ENCODE measurements at regions not wholly inside any gene's neighbourhood (a gene's known extent, or its start where the extent isn't known, plus 50 kb on each side); places are given as distances from the start of the nearest gene placed in this dataset.

GRCh38 chr7:51456-52068, 140.8 kb upstream of the FAM20C start:
- Mint-ChIP-seq H3K4me3 (no peak overlapping the region), H3K27me3 (ENCODE audit: low read depth) (no peaks in the 10 kb centered on the region; the same call in 1 of the 2 replicates), H3K9me3 (peaks cover 14% of the 10 kb centered on the region), H3K36me3 (peaks cover 2% of the 10 kb centered on the region; the same call in 1 of the 2 replicates), H3K27ac (no peak overlapping the region), H3K4me1 (peaks cover 10% of the 10 kb centered on the region)
- ChIA-PET POLR2A (no interaction called here), CTCF (no interaction called here)
- DNase-seq (ENCODE audit: low spot score) (no peak), ATAC-seq (no peak)
- TF ChIP-seq STAT6 (CRISPR knock-in tag; conservative IDR thresholded peaks at IDR 0.05; ENCODE audit: low read depth) (no peak), ZNF425 (CRISPR knock-in tag; conservative IDR thresholded peaks at IDR 0.05) (no peak), E2F1 (CRISPR knock-in tag; IDR thresholded peaks at IDR 0.05) (no peak), JAZF1 (CRISPR knock-in tag; IDR thresholded peaks at IDR 0.05) (no peak), CREB1 (CRISPR knock-in tag; IDR thresholded peaks at IDR 0.05) (no peak), CBFB (CRISPR knock-in tag; IDR thresholded peaks at IDR 0.05; ENCODE audit: low read depth) (no peak), PRDM15 (CRISPR knock-in tag; IDR thresholded peaks at IDR 0.05) (no peak), MYBL2 (CRISPR knock-in tag; IDR thresholded peaks at IDR 0.05) (no peak), RELA (CRISPR knock-in tag; IDR thresholded peaks at IDR 0.05; ENCODE audit: borderline replicate concordance) (no peak), OVOL2 (CRISPR knock-in tag; IDR thresholded peaks at IDR 0.05; ENCODE audit: borderline replicate concordance) (no peak), ZNF396 (CRISPR knock-in tag; IDR thresholded peaks at IDR 0.05; ENCODE audit: borderline replicate concordance) (no peak), NR1H2 (CRISPR knock-in tag; IDR thresholded peaks at IDR 0.05) (no peak)
- TF ChIP-seq, protein P1, sequence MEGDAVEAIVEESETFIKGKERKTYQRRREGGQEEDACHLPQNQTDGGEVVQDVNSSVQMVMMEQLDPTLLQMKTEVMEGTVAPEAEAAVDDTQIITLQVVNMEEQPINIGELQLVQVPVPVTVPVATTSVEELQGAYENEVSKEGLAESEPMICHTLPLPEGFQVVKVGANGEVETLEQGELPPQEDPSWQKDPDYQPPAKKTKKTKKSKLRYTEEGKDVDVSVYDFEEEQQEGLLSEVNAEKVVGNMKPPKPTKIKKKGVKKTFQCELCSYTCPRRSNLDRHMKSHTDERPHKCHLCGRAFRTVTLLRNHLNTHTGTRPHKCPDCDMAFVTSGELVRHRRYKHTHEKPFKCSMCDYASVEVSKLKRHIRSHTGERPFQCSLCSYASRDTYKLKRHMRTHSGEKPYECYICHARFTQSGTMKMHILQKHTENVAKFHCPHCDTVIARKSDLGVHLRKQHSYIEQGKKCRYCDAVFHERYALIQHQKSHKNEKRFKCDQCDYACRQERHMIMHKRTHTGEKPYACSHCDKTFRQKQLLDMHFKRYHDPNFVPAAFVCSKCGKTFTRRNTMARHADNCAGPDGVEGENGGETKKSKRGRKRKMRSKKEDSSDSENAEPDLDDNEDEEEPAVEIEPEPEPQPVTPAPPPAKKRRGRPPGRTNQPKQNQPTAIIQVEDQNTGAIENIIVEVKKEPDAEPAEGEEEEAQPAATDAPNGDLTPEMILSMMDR (IDR thresholded peaks at IDR 0.05): no peak
- TF ChIP-seq, protein P2, sequence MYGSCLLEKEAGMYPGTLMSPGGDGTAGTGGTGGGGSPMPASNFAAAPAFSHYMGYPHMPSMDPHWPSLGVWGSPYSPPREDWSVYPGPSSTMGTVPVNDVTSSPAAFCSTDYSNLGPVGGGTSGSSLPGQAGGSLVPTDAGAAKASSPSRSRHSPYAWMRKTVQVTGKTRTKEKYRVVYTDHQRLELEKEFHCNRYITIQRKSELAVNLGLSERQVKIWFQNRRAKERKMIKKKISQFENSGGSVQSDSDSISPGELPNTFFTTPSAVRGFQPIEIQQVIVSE (CRISPR knock-in tag; IDR thresholded peaks at IDR 0.05; ENCODE audit: borderline replicate concordance): no peak
- TF ChIP-seq, protein P3, sequence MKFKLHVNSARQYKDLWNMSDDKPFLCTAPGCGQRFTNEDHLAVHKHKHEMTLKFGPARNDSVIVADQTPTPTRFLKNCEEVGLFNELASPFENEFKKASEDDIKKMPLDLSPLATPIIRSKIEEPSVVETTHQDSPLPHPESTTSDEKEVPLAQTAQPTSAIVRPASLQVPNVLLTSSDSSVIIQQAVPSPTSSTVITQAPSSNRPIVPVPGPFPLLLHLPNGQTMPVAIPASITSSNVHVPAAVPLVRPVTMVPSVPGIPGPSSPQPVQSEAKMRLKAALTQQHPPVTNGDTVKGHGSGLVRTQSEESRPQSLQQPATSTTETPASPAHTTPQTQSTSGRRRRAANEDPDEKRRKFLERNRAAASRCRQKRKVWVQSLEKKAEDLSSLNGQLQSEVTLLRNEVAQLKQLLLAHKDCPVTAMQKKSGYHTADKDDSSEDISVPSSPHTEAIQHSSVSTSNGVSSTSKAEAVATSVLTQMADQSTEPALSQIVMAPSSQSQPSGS (CRISPR knock-in tag; IDR thresholded peaks at IDR 0.05; ENCODE audit: borderline replicate concordance, low read depth): no peak
- TF ChIP-seq, protein P4, sequence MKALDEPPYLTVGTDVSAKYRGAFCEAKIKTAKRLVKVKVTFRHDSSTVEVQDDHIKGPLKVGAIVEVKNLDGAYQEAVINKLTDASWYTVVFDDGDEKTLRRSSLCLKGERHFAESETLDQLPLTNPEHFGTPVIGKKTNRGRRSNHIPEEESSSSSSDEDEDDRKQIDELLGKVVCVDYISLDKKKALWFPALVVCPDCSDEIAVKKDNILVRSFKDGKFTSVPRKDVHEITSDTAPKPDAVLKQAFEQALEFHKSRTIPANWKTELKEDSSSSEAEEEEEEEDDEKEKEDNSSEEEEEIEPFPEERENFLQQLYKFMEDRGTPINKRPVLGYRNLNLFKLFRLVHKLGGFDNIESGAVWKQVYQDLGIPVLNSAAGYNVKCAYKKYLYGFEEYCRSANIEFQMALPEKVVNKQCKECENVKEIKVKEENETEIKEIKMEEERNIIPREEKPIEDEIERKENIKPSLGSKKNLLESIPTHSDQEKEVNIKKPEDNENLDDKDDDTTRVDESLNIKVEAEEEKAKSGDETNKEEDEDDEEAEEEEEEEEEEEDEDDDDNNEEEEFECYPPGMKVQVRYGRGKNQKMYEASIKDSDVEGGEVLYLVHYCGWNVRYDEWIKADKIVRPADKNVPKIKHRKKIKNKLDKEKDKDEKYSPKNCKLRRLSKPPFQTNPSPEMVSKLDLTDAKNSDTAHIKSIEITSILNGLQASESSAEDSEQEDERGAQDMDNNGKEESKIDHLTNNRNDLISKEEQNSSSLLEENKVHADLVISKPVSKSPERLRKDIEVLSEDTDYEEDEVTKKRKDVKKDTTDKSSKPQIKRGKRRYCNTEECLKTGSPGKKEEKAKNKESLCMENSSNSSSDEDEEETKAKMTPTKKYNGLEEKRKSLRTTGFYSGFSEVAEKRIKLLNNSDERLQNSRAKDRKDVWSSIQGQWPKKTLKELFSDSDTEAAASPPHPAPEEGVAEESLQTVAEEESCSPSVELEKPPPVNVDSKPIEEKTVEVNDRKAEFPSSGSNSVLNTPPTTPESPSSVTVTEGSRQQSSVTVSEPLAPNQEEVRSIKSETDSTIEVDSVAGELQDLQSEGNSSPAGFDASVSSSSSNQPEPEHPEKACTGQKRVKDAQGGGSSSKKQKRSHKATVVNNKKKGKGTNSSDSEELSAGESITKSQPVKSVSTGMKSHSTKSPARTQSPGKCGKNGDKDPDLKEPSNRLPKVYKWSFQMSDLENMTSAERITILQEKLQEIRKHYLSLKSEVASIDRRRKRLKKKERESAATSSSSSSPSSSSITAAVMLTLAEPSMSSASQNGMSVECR (CRISPR knock-in tag; IDR thresholded peaks at IDR 0.05; ENCODE audit: borderline replicate concordance): no peak
